ENCODE measurements at regions not wholly inside any gene's neighbourhood (a gene's known extent, or its start where the extent isn't known, plus 50 kb on each side); places are given as distances from the start of the nearest gene placed in this dataset.

DNA sequence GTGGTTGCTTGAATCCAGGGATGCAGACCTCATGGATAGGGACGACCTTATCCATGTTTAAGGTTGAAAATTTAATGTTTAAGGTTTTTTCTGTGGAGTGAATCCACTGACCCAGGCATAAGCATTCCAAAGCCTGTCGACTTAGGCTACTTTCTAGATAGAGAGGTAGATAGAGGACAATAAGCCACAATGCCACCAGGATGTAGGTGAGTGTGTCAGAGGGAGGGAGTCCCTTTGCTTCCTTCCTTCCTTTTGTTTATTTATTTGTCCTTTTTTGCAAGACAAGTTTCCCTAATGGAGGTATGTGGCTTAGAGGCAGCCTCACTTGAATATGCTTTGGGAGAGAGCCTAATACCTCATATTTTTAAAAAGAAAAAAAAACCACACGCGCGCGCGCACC is 834.2 kb upstream of the SOX9 start:
- Histone ChIP-seq H3K4me1 (no peaks in the 10 kb centered on the region), H3K27me3 (ENCODE audit: low read depth) (no peaks in the 10 kb centered on the region), H3K27ac (no peak overlapping the region), H3K36me3 (no peaks in the 10 kb centered on the region), H3K9me3 (no peaks in the 10 kb centered on the region), H3K4me3 (no peak overlapping the region)
- DNase-seq (no peak), ATAC-seq (no peak)
- TF ChIP-seq, protein P1, sequence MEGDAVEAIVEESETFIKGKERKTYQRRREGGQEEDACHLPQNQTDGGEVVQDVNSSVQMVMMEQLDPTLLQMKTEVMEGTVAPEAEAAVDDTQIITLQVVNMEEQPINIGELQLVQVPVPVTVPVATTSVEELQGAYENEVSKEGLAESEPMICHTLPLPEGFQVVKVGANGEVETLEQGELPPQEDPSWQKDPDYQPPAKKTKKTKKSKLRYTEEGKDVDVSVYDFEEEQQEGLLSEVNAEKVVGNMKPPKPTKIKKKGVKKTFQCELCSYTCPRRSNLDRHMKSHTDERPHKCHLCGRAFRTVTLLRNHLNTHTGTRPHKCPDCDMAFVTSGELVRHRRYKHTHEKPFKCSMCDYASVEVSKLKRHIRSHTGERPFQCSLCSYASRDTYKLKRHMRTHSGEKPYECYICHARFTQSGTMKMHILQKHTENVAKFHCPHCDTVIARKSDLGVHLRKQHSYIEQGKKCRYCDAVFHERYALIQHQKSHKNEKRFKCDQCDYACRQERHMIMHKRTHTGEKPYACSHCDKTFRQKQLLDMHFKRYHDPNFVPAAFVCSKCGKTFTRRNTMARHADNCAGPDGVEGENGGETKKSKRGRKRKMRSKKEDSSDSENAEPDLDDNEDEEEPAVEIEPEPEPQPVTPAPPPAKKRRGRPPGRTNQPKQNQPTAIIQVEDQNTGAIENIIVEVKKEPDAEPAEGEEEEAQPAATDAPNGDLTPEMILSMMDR (IDR thresholded peaks at IDR 0.05), result no peak
- intact Hi-C loops (cut with DNase I), result no loop called here

DNA sequence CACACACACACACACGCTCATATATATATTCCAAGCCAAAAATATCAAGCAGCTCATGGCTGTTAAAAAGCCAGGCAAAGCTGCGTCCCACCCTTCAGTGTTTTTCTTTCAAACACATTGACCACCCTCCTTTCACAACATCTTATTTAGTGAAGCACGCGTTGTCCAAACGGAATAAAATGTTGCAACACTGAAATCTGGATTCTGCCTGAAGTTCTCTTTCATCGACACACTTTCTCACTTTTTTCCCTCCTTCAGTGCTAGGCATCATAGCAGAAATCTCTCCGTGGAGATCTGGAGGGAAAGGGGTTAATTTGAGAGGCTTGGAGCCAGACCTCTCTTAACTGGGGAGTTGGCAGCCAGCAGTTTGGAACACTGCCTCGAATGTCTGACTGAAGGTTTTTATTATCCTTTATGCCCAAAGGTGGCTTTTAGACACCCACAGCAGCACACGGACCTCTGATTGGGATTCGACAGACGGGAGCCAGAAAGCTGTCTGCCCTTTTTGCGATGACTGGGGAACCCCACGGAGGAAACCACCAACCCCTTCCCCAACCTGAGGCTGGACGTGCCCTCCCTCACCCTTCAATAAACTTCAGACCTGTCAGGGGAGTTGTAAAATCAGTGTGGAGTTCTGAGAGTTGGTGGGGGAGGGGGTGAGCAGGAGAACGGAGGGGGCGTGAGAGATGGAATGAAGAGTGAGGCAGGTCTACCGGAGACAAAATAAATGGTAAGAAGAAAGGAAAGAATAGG is 833.6 kb upstream of the SOX9 start:
- H3K9me3 ChIP-seq, result no peaks in the 10 kb centered on the region
- ATAC-seq (no peak), DNase-seq (no peak)
- TF ChIP-seq, protein P1 (IDR thresholded peaks at IDR 0.05), result no peak
- no peaks in the 10 kb centered on the region for H3K36me3 ChIP-seq
- intact Hi-C loops (cut with DNase I), result no loop called here
- no peaks in the 10 kb centered on the region for H3K27me3 ChIP-seq (ENCODE audit: low read depth)
- H3K27ac ChIP-seq, result no peak overlapping the region
- no peak overlapping the region for H3K4me3 ChIP-seq
- no peaks in the 10 kb centered on the region for H3K4me1 ChIP-seq

DNA sequence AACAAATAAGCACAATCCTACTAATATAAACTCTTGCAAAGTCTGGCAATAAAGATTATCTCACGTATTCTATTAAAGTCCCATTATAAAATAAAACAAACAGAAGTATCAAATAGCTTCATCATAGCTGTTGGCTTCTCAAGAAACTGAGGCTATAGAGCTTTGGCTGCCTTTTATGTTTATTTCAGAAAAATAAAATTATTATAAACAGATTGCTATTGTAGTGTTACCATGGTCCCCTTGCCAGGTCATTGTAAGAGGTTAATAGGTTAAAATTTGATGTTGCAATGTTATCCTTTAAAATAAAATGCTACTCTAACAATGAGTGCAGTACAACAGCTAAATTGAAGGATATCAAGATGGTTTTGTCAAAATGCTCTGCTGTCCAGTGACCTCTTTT is 828.8 kb upstream of the SOX9 start:
- TF ChIP-seq, protein P1 (IDR thresholded peaks at IDR 0.05), result no peak
- Histone ChIP-seq H3K36me3 (no peaks in the 10 kb centered on the region), H3K27ac (no peak overlapping the region), H3K4me1 (no peaks in the 10 kb centered on the region), H3K4me3 (no peak overlapping the region), H3K9me3 (no peaks in the 10 kb centered on the region), H3K27me3 (ENCODE audit: low read depth) (no peaks in the 10 kb centered on the region)
- ATAC-seq (no peak), DNase-seq (no peak)
- intact Hi-C loops (cut with DNase I), result no loop called here

DNA sequence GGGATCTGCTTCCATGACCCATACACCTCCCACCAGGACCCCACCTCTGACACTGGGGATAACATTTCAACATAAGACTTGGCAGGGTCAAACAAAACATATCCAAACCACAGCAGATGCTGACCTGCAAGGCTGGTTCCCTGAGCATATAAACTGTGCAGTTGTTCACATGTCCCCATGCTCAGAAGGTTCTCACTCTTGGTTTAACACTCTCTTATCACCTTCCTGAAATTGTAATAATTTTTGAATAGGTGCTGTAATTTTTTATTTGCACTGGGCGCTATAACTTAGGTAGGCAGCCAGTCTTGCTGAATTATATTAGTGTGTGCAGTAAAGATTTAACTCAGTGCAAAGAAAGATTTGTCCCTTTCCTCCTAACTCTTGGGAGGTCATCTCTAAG is 824.8 kb upstream of the SOX9 start:
- DNase-seq, result no peak
- ATAC-seq, result no peak
- H3K9me3 ChIP-seq, result no peaks in the 10 kb centered on the region
- intact Hi-C loops (cut with DNase I), result no loop called here
- H3K4me1 ChIP-seq, result no peaks in the 10 kb centered on the region
- TF ChIP-seq, protein P1 (IDR thresholded peaks at IDR 0.05), result no peak
- H3K4me3 ChIP-seq, result no peak overlapping the region
- H3K36me3 ChIP-seq, result no peaks in the 10 kb centered on the region
- no peaks in the 10 kb centered on the region for H3K27me3 ChIP-seq (ENCODE audit: low read depth)
- no peak overlapping the region for H3K27ac ChIP-seq

DNA sequence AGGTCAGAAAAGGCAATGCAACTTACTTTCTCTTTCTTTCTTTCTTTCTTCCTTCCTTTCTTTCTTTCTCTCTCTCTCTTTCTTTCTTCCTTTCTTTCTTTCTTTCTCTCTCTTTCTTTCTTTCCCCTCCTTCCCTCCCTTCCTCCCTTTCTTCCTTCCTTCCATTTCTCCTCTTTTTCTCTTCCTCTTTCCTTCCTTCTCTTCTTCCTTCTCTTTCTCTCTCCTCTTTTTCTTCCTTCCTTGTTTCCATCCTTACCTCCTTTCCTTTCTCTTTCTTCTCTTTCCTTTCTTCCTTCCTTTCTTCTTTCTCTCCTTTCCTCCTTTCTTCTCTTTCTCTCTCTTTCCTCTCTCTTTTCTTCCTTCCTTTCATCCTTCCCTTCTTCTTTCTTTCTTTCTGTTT is 819.8 kb upstream of the SOX9 start:
- no peaks in the 10 kb centered on the region for H3K36me3 ChIP-seq
- DNase-seq (no peak), ATAC-seq (no peak)
- no peaks in the 10 kb centered on the region for H3K9me3 ChIP-seq
- H3K27ac ChIP-seq, result no peak overlapping the region
- intact Hi-C loops (cut with DNase I), result no loop called here
- TF ChIP-seq, protein P1 (IDR thresholded peaks at IDR 0.05), result no peak
- no peaks in the 10 kb centered on the region for H3K4me1 ChIP-seq
- no peak overlapping the region for H3K4me3 ChIP-seq
- H3K27me3 ChIP-seq (ENCODE audit: low read depth), result no peaks in the 10 kb centered on the region

Data from lower lobe of right lung (tissue), 2 donors.